PC-3 (cell line): ENCODE measurements at regions not wholly inside any gene's neighbourhood (a gene's known extent, or its start where the extent isn't known, plus 50 kb on each side); places are given as distances from the start of the nearest gene placed in this dataset.

Experiments
- ATAC-seq: fragments of 200-7000 bp; cut with Tn5 transposase; 2 replicates; pipeline ENCODE4 v1.9.1; 2020; ENCODE audit warnings: mild to moderate bottlenecking, moderate library complexity
- BruUV-seq: library from RNA; stranded (reverse); fragments of 400-500 nt; replicated peaks from 2 replicates; lab custom pipeline; 2021; lab: Mats Ljungman, UMichigan
- CTCF ChIA-PET: fragments of 300-600 bp; sonication (Branson Sonifier 250); formaldehyde crosslinking; loops from one replicate; lab custom pipeline; 2022; ENCODE audit warnings: antibody characterized with exemption; lab: Charles Lee
- POLR2A ChIA-PET: fragments of 300-600 bp; sonication (Branson Sonifier 250); formaldehyde crosslinking; loops from one replicate; lab custom pipeline; 2022; ENCODE audit warnings: antibody characterized with exemption; ENCODE audit not compliant: unreplicated experiment; lab: Charles Lee
- DNase-seq: peaks from one replicate; pipeline ENCODE4 v3.0.0-alpha.2; 2015
- H2AFZ ChIP-seq: fragments of 300-600 bp; sonication (generic); 2 replicates; pipeline ENCODE4 v1.6.0; 2016; ENCODE audit warnings: antibody characterized with exemption, low read length
- H3F3A ChIP-seq: fragments of 300-600 bp; sonication (generic); one replicate; pipeline ENCODE4 v1.6.0; 2017; ENCODE audit warnings: antibody characterized with exemption, low read length, control low read depth, mild to moderate bottlenecking; ENCODE audit not compliant: unreplicated experiment
- H3K27ac ChIP-seq: fragments of 300-600 bp; sonication (generic); 2 replicates; pipeline ENCODE4 v1.5.1; 2016; ENCODE audit warnings: mild to moderate bottlenecking, low read length
- H3K27me3 ChIP-seq: fragments of 300-600 bp; sonication (generic); 2 replicates; pipeline ENCODE4 v1.6.1; 2016; ENCODE audit warnings: low read length, mixed read lengths
- H3K36me3 ChIP-seq: fragments of 300-600 bp; sonication (generic); 2 replicates; pipeline ENCODE4 v1.6.1; 2016; ENCODE audit warnings: low read depth, mixed run types, low read length, mixed read lengths
- H3K4me1 ChIP-seq: fragments of 300-600 bp; sonication (generic); 2 replicates; pipeline ENCODE4 v1.5.1; 2016; ENCODE audit warnings: low read length; ENCODE audit not compliant: insufficient read depth
- H3K4me2 ChIP-seq: fragments of 300-600 bp; sonication (generic); 2 replicates; pipeline ENCODE4 v1.6.0; 2016; ENCODE audit warnings: low read length
- H3K4me3 ChIP-seq: fragments of 300-600 bp; sonication (generic); 2 replicates; pipeline ENCODE4 v1.5.1; 2016; ENCODE audit warnings: mild to moderate bottlenecking, low read length, mixed read lengths
- H3K79me2 ChIP-seq: fragments of 300-600 bp; sonication (generic); 2 replicates; pipeline ENCODE4 v1.6.1; 2017; ENCODE audit warnings: low read length, mixed read lengths
- H3K9ac ChIP-seq: fragments of 300-600 bp; sonication (generic); 2 replicates; pipeline ENCODE4 v1.6.0; 2016; ENCODE audit warnings: mild to moderate bottlenecking, low read length
- H3K9me2 ChIP-seq: fragments of 300-600 bp; sonication (generic); replicated peaks from 2 replicates; pipeline ENCODE4 v1.6.1; 2016; ENCODE audit warnings: mixed run types, low read length, mixed read lengths
- H3K9me3 ChIP-seq: fragments of 300-600 bp; sonication (generic); 2 replicates; pipeline ENCODE4 v1.6.1; 2016; ENCODE audit warnings: low read length, mixed read lengths
- H4K20me1 ChIP-seq: fragments of 300-600 bp; sonication (generic); 2 replicates; pipeline ENCODE4 v1.6.1; 2016; ENCODE audit warnings: low read length, mixed read lengths
- CTCF ChIP-seq: fragments of 300-600 bp; sonication (generic); conservative IDR thresholded peaks from 2 replicates; pipeline ENCODE4 v1.5.1; 2017; ENCODE audit warnings: antibody characterized with exemption, low read depth, mild to moderate bottlenecking, low read length
- EZH2 ChIP-seq: fragments of 300-600 bp; sonication (generic); IDR thresholded peaks from one replicate; pipeline ENCODE4 v1.6.1; 2017; ENCODE audit warnings: antibody characterized with exemption, mild to moderate bottlenecking, low read length; ENCODE audit not compliant: unreplicated experiment
- EZH2phosphoT487 ChIP-seq: fragments of 300-600 bp; sonication (generic); IDR thresholded peaks from 2 replicates; pipeline ENCODE4 v1.6.1; 2018; ENCODE audit warnings: mild to moderate bottlenecking, antibody characterized with exemption, low read length, borderline replicate concordance
- intact Hi-C: fragments of 100-400 bp; cut with micrococcal nuclease; formaldehyde crosslinking; loops from 2 replicates; pipeline ENCODE4 v1.9.0; 2023

- Histone ChIP-seq H3K27me3 (peaks cover 27% of the 10 kb centered on the region), H3K27ac (no peak overlapping the region), H3K36me3 (no peaks in the 10 kb centered on the region), H3K9me3 (no peaks in the 10 kb centered on the region), H3K4me3 (no peak overlapping the region), H3K9ac (no peak overlapping the region), H3K4me2 (no peak overlapping the region), H3K9me2 (no peaks in the 10 kb centered on the region), H2AFZ (no peak overlapping the region), H4K20me1 (no peaks in the 10 kb centered on the region), H3K4me1 (no peaks in the 10 kb centered on the region), H3F3A (no peaks in the 10 kb centered on the region), H3K79me2 (no peaks in the 10 kb centered on the region)
- no TSS peak for BruUV-seq
- CTCF ChIA-PET: interaction anchor here (0.6 kb wide), 1 partner anchor 271 kb away, joined by 4 read pairs; no protein-coding TSS in a partner anchor
- intact Hi-C loops: no loop called here
- no peak for ATAC-seq
- TF ChIP-seq CTCF (no peak), EZH2phosphoT487 (no peak), EZH2 (no peak)
- POLR2A ChIA-PET: no interaction called here
- no peak for DNase-seq
Observed at GRCh38 chr10:125424191-125424847, 258.6 kb downstream of the TEX36 start.

GRCh38 chr10:125423569-125423968 is 259.4 kb downstream of the TEX36 start:
- ATAC-seq (no peak), DNase-seq (no peak)
- H3K9me3 ChIP-seq: no peaks in the 10 kb centered on the region
- TF ChIP-seq EZH2 (no peak), CTCF (no peak), EZH2phosphoT487 (no peak)
- ChIA-PET CTCF (no interaction called here), POLR2A (no interaction called here)
- H3K9ac ChIP-seq: no peak overlapping the region
- H3K36me3 ChIP-seq: no peaks in the 10 kb centered on the region
- no TSS peak for BruUV-seq
- no peaks in the 10 kb centered on the region for H3K9me2 ChIP-seq
- no peak overlapping the region for H3K4me3 ChIP-seq
- no peaks in the 10 kb centered on the region for H3F3A ChIP-seq
- no peak overlapping the region for H3K27ac ChIP-seq
- no peaks in the 10 kb centered on the region for H3K4me1 ChIP-seq
- H3K27me3 ChIP-seq: peaks cover 27% of the 10 kb centered on the region
- H2AFZ ChIP-seq: no peak overlapping the region
- intact Hi-C loops: no loop called here
- H3K79me2 ChIP-seq: no peaks in the 10 kb centered on the region
- no peak overlapping the region for H3K4me2 ChIP-seq
- H4K20me1 ChIP-seq: no peaks in the 10 kb centered on the region

- ATAC-seq: no peak
- no peak overlapping the region for H2AFZ ChIP-seq
- DNase-seq: no peak
- peaks cover 22% of the 10 kb centered on the region for H3K27me3 ChIP-seq
- H3K9me2 ChIP-seq: no peaks in the 10 kb centered on the region
- no peak overlapping the region for H3K4me2 ChIP-seq
- H3F3A ChIP-seq: no peaks in the 10 kb centered on the region
- no peaks in the 10 kb centered on the region for H3K4me1 ChIP-seq
- no TSS peak for BruUV-seq
- no peaks in the 10 kb centered on the region for H3K9me3 ChIP-seq
- no peaks in the 10 kb centered on the region for H4K20me1 ChIP-seq
- TF ChIP-seq EZH2 (no peak), EZH2phosphoT487 (no peak), CTCF (no peak)
- H3K27ac ChIP-seq: no peak overlapping the region
- POLR2A ChIA-PET: no interaction called here
- no peak overlapping the region for H3K9ac ChIP-seq
- intact Hi-C loops: no loop called here
- CTCF ChIA-PET: no interaction called here
- H3K4me3 ChIP-seq: no peak overlapping the region
- no peaks in the 10 kb centered on the region for H3K36me3 ChIP-seq
- H3K79me2 ChIP-seq: no peaks in the 10 kb centered on the region
Observed at GRCh38 chr10:125419831-125420230, 259.5 kb upstream of the CTBP2 start.
